MM.1S (cell line): ENCODE measurements at regions not wholly inside any gene's neighbourhood (a gene's known extent, or its start where the extent isn't known, plus 50 kb on each side); places are given as distances from the start of the nearest gene placed in this dataset.

Source experiments
- DNase-seq: peaks from one replicate; pipeline ENCODE4 v3.0.0-alpha.2; 2015
- H2AFZ ChIP-seq: fragments of 300-600 bp; sonication (generic); 2 replicates; pipeline ENCODE4 v1.6.0; 2016; ENCODE audit warnings: antibody characterized with exemption, low read length
- H3F3A ChIP-seq: fragments of 300-600 bp; sonication (generic); 2 replicates; pipeline ENCODE4 v1.6.1; 2016; ENCODE audit warnings: mild to moderate bottlenecking, antibody characterized with exemption, low read length, moderate library complexity, mixed read lengths; ENCODE audit not compliant: insufficient read depth
- H3K27ac ChIP-seq: fragments of 300-600 bp; sonication (generic); 2 replicates; pipeline ENCODE4 v1.5.1; 2016; ENCODE audit warnings: mild to moderate bottlenecking, low read length
- H3K27me3 ChIP-seq: fragments of 300-600 bp; sonication (generic); replicated peaks from 2 replicates; pipeline ENCODE4 v1.6.0; 2016; ENCODE audit warnings: low read length; ENCODE audit not compliant: insufficient read depth
- H3K36me3 ChIP-seq: fragments of 300-600 bp; sonication (generic); replicated peaks from 2 replicates; pipeline ENCODE4 v1.6.1; 2016; ENCODE audit warnings: mild to moderate bottlenecking, low read length, mixed read lengths; ENCODE audit not compliant: insufficient read depth
- H3K4me1 ChIP-seq: fragments of 300-600 bp; sonication (generic); 2 replicates; pipeline ENCODE4 v1.6.1; 2016; ENCODE audit warnings: low read length, mixed read lengths
- H3K4me2 ChIP-seq: fragments of 300-600 bp; sonication (generic); 2 replicates; pipeline ENCODE4 v1.6.0; 2016; ENCODE audit warnings: low read depth, low read length
- H3K4me3 ChIP-seq: fragments of 300-600 bp; sonication (generic); 2 replicates; pipeline ENCODE4 v1.5.1; 2016; ENCODE audit warnings: low read length, mixed read lengths
- H3K79me2 ChIP-seq: fragments of 300-600 bp; sonication (generic); 2 replicates; pipeline ENCODE4 v1.6.1; 2016; ENCODE audit warnings: mixed run types, low read length, mixed read lengths
- H3K9ac ChIP-seq: fragments of 300-600 bp; sonication (generic); 2 replicates; pipeline ENCODE4 v1.6.1; 2016; ENCODE audit warnings: low read length, mixed read lengths
- H3K9me2 ChIP-seq: fragments of 300-600 bp; sonication (generic); replicated peaks from 2 replicates; pipeline ENCODE4 v1.6.1; 2016; ENCODE audit warnings: mild to moderate bottlenecking, low read length, mixed read lengths; ENCODE audit not compliant: insufficient read depth
- H3K9me3 ChIP-seq: fragments of 300-600 bp; sonication (generic); replicated peaks from 2 replicates; pipeline ENCODE4 v1.6.1; 2016; ENCODE audit warnings: mild to moderate bottlenecking, low read length, mixed read lengths; ENCODE audit not compliant: insufficient read depth
- H4K20me1 ChIP-seq: fragments of 300-600 bp; sonication (generic); 2 replicates; pipeline ENCODE4 v1.6.1; 2016; ENCODE audit warnings: mild to moderate bottlenecking, low read length, moderate library complexity, mixed read lengths; ENCODE audit not compliant: insufficient read depth
- EZH2 ChIP-seq: fragments of 300-600 bp; sonication (generic); optimal IDR thresholded peaks from 2 replicates; pipeline ENCODE3; 2017; ENCODE audit warnings: low read depth, mild to moderate bottlenecking, antibody characterized with exemption, low read length, mixed read lengths
- EZH2phosphoT487 ChIP-seq: fragments of 300-600 bp; sonication (generic); IDR thresholded peaks from 2 replicates; pipeline ENCODE4 v1.6.1; 2018; ENCODE audit warnings: antibody characterized with exemption, low read length
- TF ChIP-seq, protein P1 (sequence below): fragments of 300-600 bp; sonication (generic); IDR thresholded peaks from 2 replicates; pipeline ENCODE4 v1.5.1; 2016; ENCODE audit warnings: antibody characterized with exemption, low read length, mixed read lengths

DNA sequence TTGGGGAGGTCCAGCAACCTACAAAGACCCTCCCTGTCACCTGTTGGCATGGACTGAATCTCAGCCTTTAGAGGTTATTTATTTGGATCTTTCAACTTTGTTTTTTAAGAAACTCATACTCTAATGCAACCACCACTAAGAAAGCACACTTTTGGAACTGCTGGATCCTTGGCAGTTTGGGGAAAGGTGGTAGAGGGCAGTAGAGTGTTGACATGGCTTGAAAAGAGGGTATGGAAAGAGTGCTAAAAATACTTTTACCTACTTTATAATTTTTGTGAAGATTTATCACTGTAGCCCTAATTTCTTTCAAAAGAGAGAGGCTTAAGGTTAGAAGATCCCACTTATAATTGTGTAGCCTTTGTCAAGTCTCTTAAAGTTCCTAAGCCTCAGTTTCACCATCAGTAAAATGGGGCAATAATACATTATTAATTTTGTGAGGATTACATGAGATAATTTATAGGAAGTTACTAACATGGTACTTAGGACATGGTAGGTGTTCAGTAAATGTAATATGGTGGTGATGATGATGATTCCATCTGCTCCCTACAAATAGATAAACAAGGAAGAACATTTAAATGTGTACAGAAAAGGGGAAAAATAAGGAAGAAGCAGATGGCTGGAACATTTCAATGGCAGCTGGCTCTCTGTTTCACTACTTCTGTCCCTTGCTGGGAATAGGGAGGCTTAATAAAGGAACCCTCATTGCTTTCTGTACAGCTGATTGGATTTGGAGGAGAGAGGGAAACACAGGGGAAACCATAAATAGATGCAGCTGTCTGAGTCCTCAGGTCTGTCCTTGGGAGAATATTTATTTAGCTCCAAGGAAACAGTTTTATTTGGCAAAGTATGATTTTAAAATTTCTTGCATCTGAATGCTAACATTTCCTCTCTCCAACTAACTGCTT lies 208.4 kb upstream of the ADAMTS9 start:
- Histone ChIP-seq H4K20me1 (no peaks in the 10 kb centered on the region), H3K27ac (no peak overlapping the region), H3K9me2 (no peaks in the 10 kb centered on the region), H3K4me2 (no peak overlapping the region), H3K36me3 (no peaks in the 10 kb centered on the region), H3K4me1 (no peaks in the 10 kb centered on the region), H3K9ac (no peak overlapping the region), H3F3A (no peaks in the 10 kb centered on the region), H2AFZ (no peak overlapping the region), H3K27me3 (no peaks in the 10 kb centered on the region), H3K79me2 (no peaks in the 10 kb centered on the region), H3K4me3 (no peak overlapping the region), H3K9me3 (no peaks in the 10 kb centered on the region)
- TF ChIP-seq EZH2phosphoT487 (no peak), EZH2 (no peak)
- TF ChIP-seq, protein P1, sequence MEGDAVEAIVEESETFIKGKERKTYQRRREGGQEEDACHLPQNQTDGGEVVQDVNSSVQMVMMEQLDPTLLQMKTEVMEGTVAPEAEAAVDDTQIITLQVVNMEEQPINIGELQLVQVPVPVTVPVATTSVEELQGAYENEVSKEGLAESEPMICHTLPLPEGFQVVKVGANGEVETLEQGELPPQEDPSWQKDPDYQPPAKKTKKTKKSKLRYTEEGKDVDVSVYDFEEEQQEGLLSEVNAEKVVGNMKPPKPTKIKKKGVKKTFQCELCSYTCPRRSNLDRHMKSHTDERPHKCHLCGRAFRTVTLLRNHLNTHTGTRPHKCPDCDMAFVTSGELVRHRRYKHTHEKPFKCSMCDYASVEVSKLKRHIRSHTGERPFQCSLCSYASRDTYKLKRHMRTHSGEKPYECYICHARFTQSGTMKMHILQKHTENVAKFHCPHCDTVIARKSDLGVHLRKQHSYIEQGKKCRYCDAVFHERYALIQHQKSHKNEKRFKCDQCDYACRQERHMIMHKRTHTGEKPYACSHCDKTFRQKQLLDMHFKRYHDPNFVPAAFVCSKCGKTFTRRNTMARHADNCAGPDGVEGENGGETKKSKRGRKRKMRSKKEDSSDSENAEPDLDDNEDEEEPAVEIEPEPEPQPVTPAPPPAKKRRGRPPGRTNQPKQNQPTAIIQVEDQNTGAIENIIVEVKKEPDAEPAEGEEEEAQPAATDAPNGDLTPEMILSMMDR: no peak
- no peak for DNase-seq

DNA sequence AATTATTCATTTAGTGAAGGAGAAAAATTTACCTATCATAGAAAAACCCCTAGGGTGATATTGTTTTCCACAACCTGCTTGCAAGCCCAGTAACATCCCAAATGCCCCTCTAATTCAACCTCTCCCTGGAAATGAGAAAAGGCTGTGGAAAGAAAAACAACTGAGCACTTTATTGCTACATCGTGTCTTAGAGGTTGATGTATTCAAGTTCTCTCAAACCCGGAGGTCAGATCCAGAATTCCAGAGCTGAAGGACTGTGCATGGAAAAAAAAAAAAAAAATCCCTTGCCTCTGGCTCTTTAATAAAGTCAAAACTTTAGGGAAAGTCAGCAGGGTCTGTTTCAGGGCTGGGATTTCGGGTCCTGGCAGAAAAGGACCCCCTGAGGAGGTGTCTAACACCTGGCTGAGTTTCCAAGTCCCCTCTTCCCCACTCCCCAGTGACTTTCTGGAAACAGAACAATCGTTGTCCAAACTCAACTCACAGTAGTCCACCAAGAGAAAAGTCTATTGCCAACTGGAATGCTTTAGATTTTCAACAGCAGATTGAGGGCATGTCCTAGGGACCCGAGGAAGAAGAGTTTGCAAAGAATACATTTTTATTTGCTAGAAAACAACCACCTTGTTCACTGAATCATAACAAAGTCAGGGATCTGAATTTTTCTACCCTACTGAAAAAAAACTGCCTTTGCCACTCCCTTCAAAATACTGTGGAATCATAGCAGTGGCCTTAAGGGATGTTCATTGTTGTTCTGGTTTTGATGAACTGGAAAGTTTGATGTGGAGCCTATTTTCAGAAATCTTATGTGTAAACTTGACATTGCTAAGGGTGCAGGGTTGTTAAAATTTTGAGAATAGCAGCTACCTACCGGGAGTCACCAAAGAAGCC lies 207.5 kb upstream of the ADAMTS9 start:
- no peak for DNase-seq
- Histone ChIP-seq H3K4me2 (no peak overlapping the region), H3K27me3 (no peaks in the 10 kb centered on the region), H3K79me2 (no peaks in the 10 kb centered on the region), H3K9me3 (no peaks in the 10 kb centered on the region), H3K9ac (no peak overlapping the region), H3K4me3 (no peak overlapping the region), H3K9me2 (no peaks in the 10 kb centered on the region), H4K20me1 (no peaks in the 10 kb centered on the region), H3K4me1 (no peaks in the 10 kb centered on the region), H3F3A (no peaks in the 10 kb centered on the region), H3K27ac (no peak overlapping the region), H2AFZ (no peak overlapping the region), H3K36me3 (no peaks in the 10 kb centered on the region)
- TF ChIP-seq, protein P1: no peak
- TF ChIP-seq EZH2 (no peak), EZH2phosphoT487 (no peak)

- Histone ChIP-seq H3F3A (no peaks in the 10 kb centered on the region), H3K4me1 (no peaks in the 10 kb centered on the region), H2AFZ (no peak overlapping the region), H3K4me2 (no peak overlapping the region), H3K9me2 (no peaks in the 10 kb centered on the region), H3K27me3 (no peaks in the 10 kb centered on the region), H3K4me3 (no peak overlapping the region), H3K27ac (no peak overlapping the region), H3K9ac (no peak overlapping the region), H3K79me2 (no peaks in the 10 kb centered on the region), H3K9me3 (no peaks in the 10 kb centered on the region), H4K20me1 (no peaks in the 10 kb centered on the region), H3K36me3 (no peaks in the 10 kb centered on the region)
- DNase-seq: no peak
- TF ChIP-seq EZH2phosphoT487 (no peak), EZH2 (no peak)
- TF ChIP-seq, protein P1: no peak
These were observed 206.2 kb upstream of the ADAMTS9 start for GRCh38 chr3:64894006-64894405.
